ENCODE measurements at regions not wholly inside any gene's neighbourhood (a gene's known extent, or its start where the extent isn't known, plus 50 kb on each side); places are given as distances from the start of the nearest gene placed in this dataset.

DNA sequence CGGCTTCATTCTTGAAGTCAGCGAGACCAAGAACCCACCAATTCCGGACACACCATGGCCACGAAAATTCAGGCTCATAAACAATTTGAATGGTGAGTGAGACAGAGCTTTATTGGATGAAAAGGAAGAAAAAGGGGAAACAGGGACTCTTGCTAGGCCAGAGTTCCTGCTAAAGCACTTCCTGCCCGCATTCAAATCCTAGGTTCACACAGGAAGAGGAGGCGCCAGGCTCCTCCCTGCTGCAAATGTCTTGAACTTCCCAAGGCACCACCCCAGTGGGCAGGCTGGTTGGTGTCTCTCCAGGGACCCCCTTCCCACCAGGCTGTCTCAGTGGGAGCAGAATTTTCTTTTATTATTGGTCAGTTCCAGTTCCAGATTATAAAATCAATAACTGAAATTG lies 121.2 kb downstream of the FSCB start:
- TF ChIP-seq EZH2 (IDR thresholded peaks at IDR 0.05; ENCODE audit: borderline replicate concordance, low read depth, low read length, poor library complexity, severe bottlenecking): no peak
- TF ChIP-seq, protein P1, sequence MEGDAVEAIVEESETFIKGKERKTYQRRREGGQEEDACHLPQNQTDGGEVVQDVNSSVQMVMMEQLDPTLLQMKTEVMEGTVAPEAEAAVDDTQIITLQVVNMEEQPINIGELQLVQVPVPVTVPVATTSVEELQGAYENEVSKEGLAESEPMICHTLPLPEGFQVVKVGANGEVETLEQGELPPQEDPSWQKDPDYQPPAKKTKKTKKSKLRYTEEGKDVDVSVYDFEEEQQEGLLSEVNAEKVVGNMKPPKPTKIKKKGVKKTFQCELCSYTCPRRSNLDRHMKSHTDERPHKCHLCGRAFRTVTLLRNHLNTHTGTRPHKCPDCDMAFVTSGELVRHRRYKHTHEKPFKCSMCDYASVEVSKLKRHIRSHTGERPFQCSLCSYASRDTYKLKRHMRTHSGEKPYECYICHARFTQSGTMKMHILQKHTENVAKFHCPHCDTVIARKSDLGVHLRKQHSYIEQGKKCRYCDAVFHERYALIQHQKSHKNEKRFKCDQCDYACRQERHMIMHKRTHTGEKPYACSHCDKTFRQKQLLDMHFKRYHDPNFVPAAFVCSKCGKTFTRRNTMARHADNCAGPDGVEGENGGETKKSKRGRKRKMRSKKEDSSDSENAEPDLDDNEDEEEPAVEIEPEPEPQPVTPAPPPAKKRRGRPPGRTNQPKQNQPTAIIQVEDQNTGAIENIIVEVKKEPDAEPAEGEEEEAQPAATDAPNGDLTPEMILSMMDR (conservative IDR thresholded peaks at IDR 0.05; ENCODE audit: low read depth, low read length): no peak
